Natural killer cell (primary cell): ENCODE measurements at regions not wholly inside any gene's neighbourhood (a gene's known extent, or its start where the extent isn't known, plus 50 kb on each side); places are given as distances from the start of the nearest gene placed in this dataset.

ENCODE experiments used
- ATAC-seq, 3 donors: fragments of 150-1000 bp in 2 of 3; fragments of 200-7000 bp in 1 of 3; cut with Tn5 transposase; 1 replicate in 1 of 3; 2 replicates in 2 of 3; pipeline ENCODE4 v1.10.0; 2021; ENCODE audit warnings: mild to moderate bottlenecking in 2 of 3, moderate library complexity in 2 of 3
- DNase-seq, 2 donors: peaks; one replicate each; pipeline versions ENCODE4 v3.0.0 to v3.0.0-alpha.2; 2013 to 2021; ENCODE audit warnings: mixed read lengths in 1 of 2
- H3K27ac ChIP-seq: one replicate; pipeline ENCODE4 v1.5.1; 2013; ENCODE audit warnings: mild to moderate bottlenecking, low read length
- H3K27me3 ChIP-seq: one replicate; pipeline ENCODE4 v1.6.1; 2013; ENCODE audit warnings: low read length; ENCODE audit not compliant: control insufficient read depth, insufficient read depth
- H3K36me3 ChIP-seq: one replicate; pipeline ENCODE4 v1.6.1; 2013; ENCODE audit warnings: low read length; ENCODE audit not compliant: control insufficient read depth, insufficient read depth
- H3K4me1 ChIP-seq: one replicate; pipeline ENCODE4 v1.6.1; 2013; ENCODE audit warnings: low read length; ENCODE audit not compliant: control insufficient read depth, insufficient read depth
- H3K4me3 ChIP-seq: one replicate; pipeline ENCODE4 v1.5.1; 2013; ENCODE audit warnings: low read length
- H3K9me3 ChIP-seq: one replicate; pipeline ENCODE4 v1.6.1; 2013; ENCODE audit warnings: low read length; ENCODE audit not compliant: control insufficient read depth, insufficient read depth
- H3K27ac Mint-ChIP-seq, 2 donors: one replicate each; pipeline ENCODE4 v1.8.0; 2022; ENCODE audit warnings: mild to moderate bottlenecking in 2 of 2, mixed read lengths in 2 of 2, moderate library complexity in 1 of 2
- H3K27me3 Mint-ChIP-seq, 2 donors: one replicate each; pipeline ENCODE4 v1.8.0; 2022; ENCODE audit warnings: low read depth in 2 of 2, mixed read lengths in 2 of 2
- H3K36me3 Mint-ChIP-seq: one replicate; pipeline ENCODE4 v1.8.0; 2022; ENCODE audit warnings: mixed read lengths
- H3K4me1 Mint-ChIP-seq, 2 donors: one replicate each; pipeline ENCODE4 v1.8.0; 2022; ENCODE audit warnings: mixed read lengths in 2 of 2
- H3K4me3 Mint-ChIP-seq: one replicate; pipeline ENCODE4 v1.8.0; 2022; ENCODE audit warnings: mild to moderate bottlenecking, moderate library complexity, mixed read lengths
- H3K9me3 Mint-ChIP-seq, 2 donors: one replicate each; pipeline ENCODE4 v1.8.0; 2022; ENCODE audit warnings: mixed read lengths in 2 of 2
- CTCF ChIP-seq: fragments of 200-600 bp; IDR thresholded peaks from one replicate; pipeline ENCODE4 v1.8.0; 2022; ENCODE audit warnings: antibody characterized with exemption
- WGBS: methylation state at CpG from one replicate; pipeline ENCODE4 v1.1.7; 2013; ENCODE audit warnings: missing lambda C conversion rate; ENCODE audit not compliant: insufficient coverage; 5-methylcytosine and 5-hydroxymethylcytosine counted together
- intact Hi-C: fragments of 100-400 bp; cut with micrococcal nuclease; formaldehyde crosslinking; loops from one replicate; pipeline ENCODE4 v1.14.2; 2022

GRCh38 chr16:5379954-5380353 is 282.4 kb upstream of the EEF2KMT start:
- H3K4me1 ChIP-seq, result no peaks in the 10 kb centered on the region
- ATAC-seq, result no peak
- no peaks in the 10 kb centered on the region for H3K9me3 ChIP-seq
- Mint-ChIP-seq H3K4me1 (no peaks in the 10 kb centered on the region), H3K27ac (no peak overlapping the region), H3K27me3 (peaks cover 10 to 12% of the 10 kb centered on the region in 2 donors), H3K9me3 (peaks cover 0 to 3% of the 10 kb centered on the region in 2 donors), H3K36me3 (no peaks in the 10 kb centered on the region), H3K4me3 (no peak overlapping the region)
- no peaks in the 10 kb centered on the region for H3K36me3 ChIP-seq
- TF ChIP-seq CTCF, result no peak
- H3K4me3 ChIP-seq, result no peak overlapping the region
- no peak overlapping the region for H3K27ac ChIP-seq
- no peaks in the 10 kb centered on the region for H3K27me3 ChIP-seq
- DNase-seq, result no peak
- 79% methylated on average over 10 of the region's 10 CpGs for WGBS
- intact Hi-C loops, result no loop called here

GRCh38 chr16:5378531-5378930 is 280.9 kb upstream of the EEF2KMT start:
- TF ChIP-seq CTCF, result no peak
- DNase-seq, result no peak
- H3K27ac ChIP-seq, result no peak overlapping the region
- H3K4me3 Mint-ChIP-seq, result no peak overlapping the region
- H3K4me1 ChIP-seq, result no peaks in the 10 kb centered on the region
- H3K27me3 Mint-ChIP-seq, result peaks cover 10 to 18% of the 10 kb centered on the region in 2 donors
- H3K4me3 ChIP-seq, result no peak overlapping the region
- no peak overlapping the region for H3K27ac Mint-ChIP-seq
- H3K9me3 ChIP-seq, result no peaks in the 10 kb centered on the region
- H3K9me3 Mint-ChIP-seq, result no peaks in the 10 kb centered on the region
- intact Hi-C loops, result no loop called here
- no peak for ATAC-seq
- no peaks in the 10 kb centered on the region for H3K4me1 Mint-ChIP-seq
- H3K36me3 ChIP-seq, result no peaks in the 10 kb centered on the region
- H3K36me3 Mint-ChIP-seq, result no peaks in the 10 kb centered on the region
- no peaks in the 10 kb centered on the region for H3K27me3 ChIP-seq
- 80% methylated on average over 4 of the region's 4 CpGs for WGBS

GRCh38 chr16:5377280-5377898 is 279.8 kb upstream of the EEF2KMT start:
- H3K27me3 Mint-ChIP-seq, result peaks cover 10 to 18% of the 10 kb centered on the region in 2 donors
- H3K36me3 Mint-ChIP-seq, result no peaks in the 10 kb centered on the region
- DNase-seq (no peak), ATAC-seq (no peak)
- no peak overlapping the region for H3K4me3 Mint-ChIP-seq
- TF ChIP-seq CTCF, result no peak
- H3K27me3 ChIP-seq, result no peaks in the 10 kb centered on the region
- H3K4me3 ChIP-seq, result no peak overlapping the region
- intact Hi-C loops, result no loop called here
- no peaks in the 10 kb centered on the region for H3K4me1 Mint-ChIP-seq
- WGBS, result 51% methylated on average over 10 of the region's 10 CpGs
- no peaks in the 10 kb centered on the region for H3K9me3 Mint-ChIP-seq
- H3K9me3 ChIP-seq, result no peaks in the 10 kb centered on the region
- H3K4me1 ChIP-seq, result no peaks in the 10 kb centered on the region
- H3K27ac Mint-ChIP-seq, result no peak overlapping the region
- H3K36me3 ChIP-seq, result no peaks in the 10 kb centered on the region
- no peak overlapping the region for H3K27ac ChIP-seq

- no peak overlapping the region for H3K4me3 ChIP-seq
- H3K9me3 ChIP-seq, result no peaks in the 10 kb centered on the region
- TF ChIP-seq CTCF, result no peak
- H3K27ac ChIP-seq, result no peak overlapping the region
- H3K27me3 Mint-ChIP-seq, result peaks cover 10 to 18% of the 10 kb centered on the region in 2 donors
- H3K4me1 ChIP-seq, result no peaks in the 10 kb centered on the region
- DNase-seq (no peak), ATAC-seq (no peak)
- intact Hi-C loops, result no loop called here
- H3K27me3 ChIP-seq, result no peaks in the 10 kb centered on the region
- no peaks in the 10 kb centered on the region for H3K36me3 Mint-ChIP-seq
- no peaks in the 10 kb centered on the region for H3K4me1 Mint-ChIP-seq
- WGBS, result 83% methylated on average over 4 of the region's 4 CpGs
- H3K4me3 Mint-ChIP-seq, result no peak overlapping the region
- no peaks in the 10 kb centered on the region for H3K36me3 ChIP-seq
- H3K27ac Mint-ChIP-seq, result no peak overlapping the region
- H3K9me3 Mint-ChIP-seq, result no peaks in the 10 kb centered on the region
These were observed 276.6 kb upstream of the EEF2KMT start for GRCh38 chr16:5374184-5374583.
